Adrenal gland (tissue), 5 donors: ENCODE measurements at regions not wholly inside any gene's neighbourhood (a gene's known extent, or its start where the extent isn't known, plus 50 kb on each side); places are given as distances from the start of the nearest gene placed in this dataset.

Source experiments
- CTCF ChIP-seq, 6 experiments: fragments of 450-650 bp in 4 of 6; fragments of 200-600 bp in 2 of 6; sonication (generic) in 1 of 6; IDR thresholded peaks; 1 replicate in 5 of 6; 2 replicates in 1 of 6; pipeline versions ENCODE4 v1.5.1 to v1.8.0; 2016 to 2021; ENCODE audit warnings: antibody characterized with exemption in 6 of 6, mild to moderate bottlenecking in 2 of 6, moderate library complexity in 1 of 6
- POLR2A ChIP-seq, 2 donors: fragments of 450-650 bp; IDR thresholded peaks; one replicate each; pipeline ENCODE4 v1.6.1; 2017; ENCODE audit warnings: antibody characterized with exemption in 2 of 2, mild to moderate bottlenecking in 2 of 2, moderate library complexity in 1 of 2
- donor health status: DM: no; HTN: no; CAD: no.

- TF ChIP-seq CTCF (IDR thresholded peaks at IDR 0.05) (peak in 3 of 6 experiments; percentile 17 to 33 (median 20)), POLR2A (IDR thresholded peaks at IDR 0.05) (no peak)
These were observed 80.8 kb upstream of the FUCA2 start for GRCh38 chr6:143592335-143592734.
